SK-N-MC (cell line): ENCODE measurements at regions not wholly inside any gene's neighbourhood (a gene's known extent, or its start where the extent isn't known, plus 50 kb on each side); places are given as distances from the start of the nearest gene placed in this dataset.
"Not testable (repeated sequence)": the region's sequence is repeated elsewhere in the genome, so short reads cannot be mapped to it uniquely, and the experiment has no call there.

ENCODE experiments used
- DNase-seq: peaks from one replicate; pipeline ENCODE4 v3.0.0-alpha.2; 2011; ENCODE audit warnings: low read depth, low spot score
- H3K27ac ChIP-seq: fragments of 200-600 bp; sonication (generic); 2 replicates; pipeline ENCODE4 v1.5.1; 2016; ENCODE audit warnings: mixed run types
- H3K36me3 ChIP-seq: fragments of 200-600 bp; sonication (generic); 2 replicates; pipeline ENCODE4 v1.6.1; 2017; ENCODE audit warnings: antibody characterized with exemption, low read length, mixed read lengths; ENCODE audit not compliant: insufficient read depth
- H3K4me3 ChIP-seq: fragments of 200-600 bp; sonication (generic); 2 replicates; pipeline ENCODE4 v1.5.1; 2016
- H3K9ac ChIP-seq: fragments of 200-600 bp; sonication (generic); 2 replicates; pipeline ENCODE4 v1.8.0; 2017; ENCODE audit warnings: mixed run types, mixed read lengths; ENCODE audit not compliant: insufficient read length
- H3K9me3 ChIP-seq: fragments of 200-600 bp; sonication (generic); 2 replicates; pipeline ENCODE4 v1.6.1; 2017; ENCODE audit warnings: low read depth, mild to moderate bottlenecking, antibody characterized with exemption, low read length, moderate library complexity, mixed read lengths

DNA sequence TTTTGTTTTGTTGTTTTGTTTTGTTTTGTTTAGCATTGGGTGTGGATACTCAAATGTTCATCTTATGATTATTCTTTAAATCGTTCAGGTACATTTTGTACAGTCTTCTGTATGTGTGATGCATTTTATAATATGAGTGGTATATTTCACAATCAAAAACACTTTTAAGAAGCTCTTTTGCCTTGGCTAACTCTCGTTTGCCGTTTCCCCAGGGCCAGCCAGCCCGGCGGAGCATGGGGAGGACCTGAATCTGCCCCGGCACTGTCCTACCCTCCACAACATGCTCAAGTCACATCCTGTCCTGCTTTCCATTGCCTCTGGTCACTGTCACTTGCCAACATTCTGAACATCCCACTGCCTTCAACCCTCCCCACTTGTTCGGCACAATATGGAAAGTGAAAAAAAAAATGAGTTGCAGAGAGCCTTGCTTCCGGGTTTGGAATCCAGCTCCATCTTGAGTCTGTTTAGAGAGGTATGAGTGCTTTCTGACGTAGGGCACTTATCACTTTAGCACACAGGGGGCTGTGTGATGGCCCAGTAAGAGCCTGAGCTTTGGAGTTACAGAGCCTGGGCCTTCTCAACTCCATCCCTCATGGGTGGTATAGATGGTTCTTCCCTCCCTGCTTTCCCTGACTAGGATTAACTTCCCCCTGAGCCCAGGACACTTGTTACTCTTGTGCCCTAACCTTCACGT is 109.6 kb upstream of the PLGLB2 start:
- not testable (repeated sequence) for H3K4me3 ChIP-seq, DNase-seq, H3K27ac ChIP-seq, H3K36me3 ChIP-seq, H3K9ac ChIP-seq, H3K9me3 ChIP-seq

DNA sequence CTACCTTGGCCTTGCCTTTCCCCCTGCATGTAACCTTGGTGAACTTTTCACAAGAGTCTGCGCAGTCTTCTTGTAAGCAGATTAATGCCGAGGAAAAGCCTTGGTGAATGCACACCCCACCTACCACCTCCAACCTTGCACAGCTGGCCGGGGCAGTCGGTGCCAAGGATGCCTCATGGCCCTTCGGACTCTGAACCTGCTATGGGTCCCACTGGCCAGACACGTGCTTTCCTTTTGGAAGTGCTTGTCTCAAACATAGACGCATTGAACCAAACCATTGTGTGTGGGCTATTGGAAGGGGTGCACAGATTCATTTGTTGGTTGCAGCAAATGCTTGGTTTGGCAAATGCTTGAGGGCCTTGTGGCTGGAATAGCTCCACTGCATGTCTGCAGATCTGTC is 109.0 kb upstream of the PLGLB2 start:
- H3K4me3 ChIP-seq, H3K9me3 ChIP-seq, DNase-seq, H3K9ac ChIP-seq, H3K27ac ChIP-seq, H3K36me3 ChIP-seq: not testable (repeated sequence)

DNA sequence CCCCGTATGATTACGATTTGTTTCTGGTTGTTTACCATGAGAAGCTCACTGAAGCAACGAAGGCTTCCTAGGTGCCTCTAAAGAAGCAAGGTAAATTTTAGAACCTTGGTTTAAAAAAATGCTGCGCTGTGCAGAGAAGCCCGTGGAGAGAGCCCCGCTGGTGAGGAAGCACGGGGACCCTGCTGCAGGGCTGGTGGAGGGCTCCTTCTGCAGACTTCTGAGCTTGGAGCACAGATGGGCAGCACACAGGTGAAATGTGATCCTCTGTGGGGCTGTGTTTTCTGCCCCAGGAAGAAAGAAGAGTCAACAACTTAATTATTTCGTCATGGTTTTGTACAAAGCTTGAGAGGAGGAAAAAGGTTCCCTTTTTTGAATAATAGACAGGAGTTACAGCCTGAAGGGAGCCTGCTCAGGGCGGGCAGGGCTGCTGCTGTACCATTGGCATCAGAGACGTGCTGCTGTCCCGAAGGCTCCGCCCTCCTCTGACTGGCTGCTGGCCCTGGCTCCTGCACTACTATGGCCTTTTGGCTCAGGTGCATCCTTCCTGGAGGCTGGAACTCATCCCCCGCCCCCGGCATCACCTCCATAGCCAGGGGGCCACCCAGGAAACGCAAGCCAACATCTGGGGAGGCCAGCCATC is 108.0 kb upstream of the PLGLB2 start:
- not testable (repeated sequence) for H3K27ac ChIP-seq, H3K9ac ChIP-seq, H3K9me3 ChIP-seq, H3K36me3 ChIP-seq, H3K4me3 ChIP-seq, DNase-seq

DNA sequence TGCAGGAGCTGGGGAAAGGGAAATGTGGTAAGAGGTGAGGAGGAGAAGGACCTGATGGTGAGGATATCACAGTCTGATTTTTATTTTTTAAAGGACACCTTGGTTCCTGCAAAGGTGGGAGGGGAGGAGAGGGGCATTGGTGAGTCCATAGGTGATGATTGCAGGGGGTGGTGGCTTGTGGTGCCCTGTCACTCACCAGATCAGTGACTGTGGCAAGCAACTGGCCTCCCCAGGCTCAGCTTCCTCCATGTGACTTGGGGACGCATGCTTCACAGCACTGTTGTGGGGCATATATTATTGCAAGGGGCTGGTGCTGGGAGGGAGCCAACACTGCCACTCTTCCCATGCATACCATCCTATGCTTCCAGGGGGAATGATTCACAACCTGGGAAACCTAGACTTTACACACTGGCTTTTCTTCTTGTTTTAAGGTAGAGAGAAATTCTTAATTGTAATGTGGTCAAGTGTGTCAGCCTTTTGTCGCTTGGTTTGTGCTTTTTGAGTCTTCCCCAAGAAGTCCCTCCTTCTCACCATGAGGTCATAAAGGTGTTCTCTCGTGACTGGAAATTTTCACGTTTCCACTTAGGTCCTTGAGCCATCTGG is 106.8 kb upstream of the PLGLB2 start:
- H3K4me3 ChIP-seq, H3K36me3 ChIP-seq, DNase-seq, H3K9me3 ChIP-seq, H3K27ac ChIP-seq, H3K9ac ChIP-seq: not testable (repeated sequence)

DNA sequence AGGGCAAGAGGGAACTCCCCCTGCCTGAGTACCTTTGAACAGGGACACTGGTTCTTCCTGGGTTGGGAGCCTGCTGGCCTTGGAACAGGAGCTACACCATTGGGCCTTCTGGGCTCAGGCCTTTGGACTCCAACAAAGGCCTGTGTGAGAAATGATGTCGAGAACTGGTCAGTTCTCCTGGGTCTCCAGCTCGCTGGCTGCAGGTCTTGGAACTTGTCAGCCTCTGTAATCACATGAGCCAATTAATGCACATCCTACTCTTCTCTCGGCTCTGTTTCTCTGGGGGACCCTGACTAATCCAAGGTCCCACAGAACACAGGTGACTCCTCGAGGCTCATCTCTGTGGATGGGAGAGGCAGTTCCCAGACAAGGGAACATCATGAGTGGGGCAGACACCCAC is 104.7 kb upstream of the PLGLB2 start:
- not testable (repeated sequence) for H3K36me3 ChIP-seq, DNase-seq, H3K4me3 ChIP-seq, H3K27ac ChIP-seq, H3K9ac ChIP-seq, H3K9me3 ChIP-seq

DNA sequence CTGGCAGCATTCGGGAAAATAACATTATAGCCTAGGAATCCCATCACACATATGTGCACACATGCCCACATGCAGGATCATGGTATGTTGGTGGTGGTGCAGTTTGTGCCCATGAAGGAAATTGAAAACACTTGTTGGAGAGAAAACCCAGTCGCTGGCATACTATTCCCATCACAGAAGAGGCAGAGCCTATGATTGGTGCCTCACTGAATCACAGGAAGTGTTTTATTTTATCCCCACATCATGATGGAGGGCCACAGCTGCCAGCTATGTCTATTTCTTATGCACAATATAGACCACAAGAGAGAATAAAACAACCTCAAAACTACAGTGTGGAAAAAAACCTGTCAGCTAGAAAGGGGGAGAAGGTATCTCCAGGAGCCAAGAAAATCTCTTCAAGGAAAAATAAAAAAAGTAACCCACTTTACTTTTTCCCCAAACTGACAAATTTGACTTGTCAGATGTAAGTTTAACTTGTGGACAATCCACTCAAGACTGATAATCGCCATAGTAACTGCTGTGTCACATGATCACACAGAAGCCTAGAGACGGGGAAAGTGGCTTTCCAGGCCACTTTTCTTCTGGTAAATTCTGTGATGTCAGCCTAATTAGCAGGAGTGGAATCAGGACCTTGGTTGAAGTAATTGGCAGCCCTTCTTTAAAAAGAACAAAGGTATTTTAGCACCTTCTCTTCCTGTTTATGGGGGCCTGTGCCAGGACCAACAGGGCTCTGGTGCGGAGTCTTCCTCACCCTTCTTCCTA is 100.0 kb upstream of the PLGLB2 start:
- H3K27ac ChIP-seq, H3K9ac ChIP-seq, DNase-seq, H3K9me3 ChIP-seq, H3K36me3 ChIP-seq, H3K4me3 ChIP-seq: not testable (repeated sequence)

DNA sequence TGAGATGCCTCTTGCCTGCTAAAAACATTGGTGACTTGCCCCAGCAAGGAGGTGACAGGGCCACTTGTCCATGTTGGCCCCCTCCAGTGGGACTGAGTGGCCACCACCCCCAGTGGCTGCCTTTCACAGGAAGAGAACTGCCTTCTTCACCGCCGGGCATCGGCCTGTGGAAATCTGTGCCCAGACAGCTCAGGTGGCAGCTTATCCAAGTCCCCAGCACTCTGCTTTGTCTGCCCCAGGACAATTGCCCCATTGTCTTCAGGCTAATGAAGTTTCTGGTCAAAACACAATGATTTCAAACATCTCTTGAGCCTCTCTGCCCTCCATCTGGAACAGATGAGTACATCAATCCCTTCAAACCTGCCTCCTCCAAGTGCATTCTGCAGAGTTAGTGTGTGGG is 99.1 kb upstream of the PLGLB2 start:
- H3K27ac ChIP-seq, H3K4me3 ChIP-seq, H3K9ac ChIP-seq, H3K36me3 ChIP-seq, DNase-seq, H3K9me3 ChIP-seq: not testable (repeated sequence)

DNA sequence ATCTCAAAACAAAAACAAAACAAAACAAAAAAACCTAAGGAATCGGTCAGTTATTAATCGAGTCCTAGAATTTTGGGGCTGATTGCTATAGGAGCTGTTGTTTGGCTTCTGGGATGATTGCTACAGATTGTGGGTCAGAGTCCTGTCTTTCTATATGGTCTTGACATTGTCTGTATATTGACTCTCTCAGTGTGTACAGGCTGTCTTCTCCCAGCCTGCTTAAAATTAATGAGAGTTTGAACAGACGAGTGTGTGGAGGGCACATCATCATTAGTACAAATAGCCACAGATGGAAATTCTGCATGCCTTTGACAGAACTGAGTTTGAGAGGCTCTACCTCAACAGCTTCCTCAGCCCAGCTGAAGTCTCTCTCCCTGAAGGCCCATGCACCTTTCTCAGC is 98.0 kb upstream of the PLGLB2 start:
- DNase-seq = not testable (repeated sequence)

DNA sequence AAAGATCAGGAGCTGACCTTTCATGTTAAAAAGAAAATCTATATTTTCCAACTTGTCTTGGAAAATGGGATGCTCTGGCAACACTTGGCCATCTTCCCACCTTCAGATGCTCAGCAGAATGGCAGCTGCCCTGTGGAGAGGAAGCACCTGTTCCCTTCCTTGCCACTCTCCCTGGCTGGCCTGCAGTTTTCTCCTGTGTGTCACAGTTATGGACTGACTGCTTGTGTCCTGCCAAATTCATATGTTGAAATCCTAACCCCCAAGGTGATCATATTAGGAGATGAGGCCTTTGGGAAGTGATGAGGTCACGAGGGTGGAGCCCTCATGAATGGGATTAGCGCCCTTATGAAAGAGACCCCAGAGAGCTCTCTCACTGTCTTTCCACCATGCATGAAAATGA is 97.0 kb upstream of the PLGLB2 start:
- not testable (repeated sequence) for H3K9ac ChIP-seq, H3K36me3 ChIP-seq

More for the DNA sequence above, 98.0 kb upstream of the PLGLB2 start:
- H3K4me3 ChIP-seq, H3K9me3 ChIP-seq, H3K27ac ChIP-seq, H3K9ac ChIP-seq, H3K36me3 ChIP-seq: not testable (repeated sequence)

DNA sequence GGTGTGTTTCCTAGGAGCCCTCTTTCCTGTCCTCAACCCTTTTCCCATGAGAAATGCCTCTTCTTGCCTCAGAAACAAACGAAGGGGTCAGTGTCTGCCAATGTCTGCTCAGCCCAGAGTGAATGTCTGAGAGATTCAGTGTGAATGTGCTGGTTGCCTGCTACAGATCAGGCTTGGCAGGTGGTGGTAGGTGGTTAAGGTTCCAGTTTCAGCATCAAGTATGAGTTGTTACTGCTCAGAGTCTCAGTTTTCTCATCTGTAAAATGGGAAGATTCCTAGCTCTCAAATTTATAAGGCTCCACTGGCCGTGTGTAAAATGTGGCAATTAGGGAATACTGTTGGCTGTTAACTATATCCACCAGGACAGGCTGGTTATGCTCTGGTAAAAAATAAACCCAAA is 96.3 kb upstream of the PLGLB2 start:
- H3K36me3 ChIP-seq, H3K9me3 ChIP-seq, DNase-seq, H3K9ac ChIP-seq, H3K27ac ChIP-seq, H3K4me3 ChIP-seq: not testable (repeated sequence)

More for the DNA sequence above, 97.0 kb upstream of the PLGLB2 start:
- H3K4me3 ChIP-seq, DNase-seq, H3K9me3 ChIP-seq, H3K27ac ChIP-seq: not testable (repeated sequence)

DNA sequence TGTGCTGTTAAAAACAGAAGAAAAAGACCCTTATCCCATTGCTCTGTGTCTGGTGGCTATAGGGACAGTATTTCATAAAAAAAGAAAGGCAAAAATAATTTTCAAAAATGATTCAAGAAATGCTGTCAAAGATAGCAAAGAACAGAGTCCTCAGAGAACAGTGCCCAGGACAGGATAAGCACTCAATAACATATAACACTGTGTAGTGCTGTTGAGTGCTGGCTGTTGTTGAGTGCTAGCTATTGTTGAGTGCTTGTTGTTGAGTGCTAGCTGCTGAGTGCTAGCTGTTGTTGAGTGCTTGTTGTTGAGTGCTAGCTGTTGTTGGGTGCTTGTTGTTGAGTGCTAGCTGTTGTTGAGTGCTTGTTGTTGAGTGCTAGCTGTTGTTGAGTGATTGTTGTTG is 94.5 kb upstream of the PLGLB2 start:
- H3K9ac ChIP-seq, DNase-seq, H3K4me3 ChIP-seq, H3K27ac ChIP-seq, H3K36me3 ChIP-seq, H3K9me3 ChIP-seq: not testable (repeated sequence)

DNA sequence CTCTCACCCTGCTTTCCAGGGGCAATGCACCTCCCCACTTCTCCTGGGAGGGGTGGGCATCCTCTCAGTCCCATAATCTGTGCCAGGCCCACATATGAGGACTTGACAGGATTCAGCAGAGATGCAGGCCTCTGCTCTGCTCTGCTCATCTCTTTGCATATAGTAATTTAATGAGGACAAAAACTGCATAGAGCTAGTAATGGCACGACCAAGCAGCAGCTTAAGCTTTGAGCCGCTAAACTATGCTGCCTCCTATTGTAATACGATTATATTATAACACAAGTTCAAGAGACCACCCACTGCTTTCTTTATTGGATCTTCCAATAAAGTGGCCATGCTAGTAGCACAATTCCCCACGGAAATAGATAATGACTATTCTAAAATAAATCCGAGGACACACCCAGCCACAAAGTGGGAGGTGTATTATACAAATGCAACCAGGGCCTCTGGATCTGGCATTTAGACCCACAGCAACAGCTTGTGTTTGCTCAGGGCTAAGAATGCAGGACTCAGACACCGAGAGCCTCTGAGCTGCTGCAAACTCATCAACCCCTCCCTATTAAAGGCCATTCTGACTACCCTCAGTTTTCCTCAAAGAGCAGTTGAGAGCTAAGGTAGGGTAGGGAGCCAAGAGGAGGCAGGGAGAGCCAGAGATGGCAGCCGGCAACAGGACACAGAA is 93.6 kb upstream of the PLGLB2 start:
- not testable (repeated sequence) for H3K9me3 ChIP-seq, H3K9ac ChIP-seq, H3K4me3 ChIP-seq, H3K27ac ChIP-seq, DNase-seq, H3K36me3 ChIP-seq

DNA sequence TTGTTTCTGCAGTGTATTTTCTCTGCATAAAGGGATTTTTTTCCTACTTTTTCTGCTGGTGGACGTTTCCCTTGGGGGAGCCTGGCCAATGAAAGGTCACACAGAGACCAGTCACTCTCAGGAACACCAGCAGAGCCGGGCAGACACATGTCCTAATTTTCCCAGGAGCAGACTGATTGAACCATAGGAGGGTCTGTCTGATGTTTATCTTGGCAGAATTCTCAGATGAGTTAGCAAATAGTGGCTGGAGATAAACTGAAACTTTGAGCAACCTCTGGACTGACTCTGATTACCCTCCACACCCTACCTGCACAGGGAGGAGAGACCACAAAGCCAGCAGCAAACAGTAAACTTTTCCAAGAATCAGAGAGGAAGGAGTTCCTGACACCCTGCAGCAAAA is 90.0 kb upstream of the PLGLB2 start:
- DNase-seq, H3K36me3 ChIP-seq, H3K4me3 ChIP-seq, H3K9me3 ChIP-seq, H3K27ac ChIP-seq, H3K9ac ChIP-seq: not testable (repeated sequence)

DNA sequence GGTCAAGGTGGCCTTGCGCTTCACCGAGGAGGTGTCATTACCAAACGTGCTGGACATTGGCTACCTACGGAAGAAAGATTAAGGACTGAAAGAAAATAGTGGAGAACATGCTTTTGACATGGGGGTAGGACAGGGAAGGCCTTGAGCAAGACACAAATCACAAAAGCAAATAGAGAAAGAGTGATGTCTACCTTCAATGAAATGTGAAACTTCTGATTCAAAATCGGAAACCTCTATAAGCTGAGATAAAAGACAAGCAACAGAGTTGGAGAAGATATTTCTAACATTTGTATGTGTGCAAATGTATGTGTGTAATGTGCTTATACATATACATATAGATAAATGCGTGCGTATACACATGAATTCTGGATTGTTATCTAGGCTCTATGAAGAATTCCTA is 89.5 kb upstream of the PLGLB2 start:
- H3K4me3 ChIP-seq, H3K27ac ChIP-seq, DNase-seq, H3K9ac ChIP-seq, H3K9me3 ChIP-seq, H3K36me3 ChIP-seq: not testable (repeated sequence)
